ENCODE measurements at regions not wholly inside any gene's neighbourhood (a gene's known extent, or its start where the extent isn't known, plus 50 kb on each side); places are given as distances from the start of the nearest gene placed in this dataset.

- Histone ChIP-seq H3K27ac (ENCODE audit: low read length, poor library complexity, severe bottlenecking) (no peak overlapping the region), H4K8ac (ENCODE audit: low read length) (no peak overlapping the region)
These were observed 582.8 kb downstream of the PDCD6IP start for GRCh38 chr3:34381243-34381642.

GRCh38 chr3:34382859-34383258, 584.4 kb downstream of the PDCD6IP start:
- H4K8ac ChIP-seq (ENCODE audit: low read length), result no peak overlapping the region
- H3K4me2 ChIP-seq (ENCODE audit: low read length, poor library complexity, severe bottlenecking), result no peak overlapping the region
- no peak overlapping the region for H3K4ac ChIP-seq (ENCODE audit: low read depth in 1 of 2, low read length in 2 of 2)
- H2BK5ac ChIP-seq (ENCODE audit: low read depth, low read length, poor library complexity, severe bottlenecking), result no peak overlapping the region
- H3K4me3 ChIP-seq (ENCODE audit: insufficient read depth in 1 of 2, low read depth in 1 of 2, low read length in 2 of 2), result no peak overlapping the region
- H3K4me1 ChIP-seq (ENCODE audit: control insufficient read depth, insufficient read depth, low read depth, low read length), result no peaks in the 10 kb centered on the region
- no peaks in the 10 kb centered on the region for H3K79me1 ChIP-seq (replicated peaks; ENCODE audit: low read length, poor library complexity, severe bottlenecking)
- H3K9me3 ChIP-seq (ENCODE audit: control insufficient read depth, low read length), result no peaks in the 10 kb centered on the region
- H2AFZ ChIP-seq (ENCODE audit: low read depth, low read length), result no peak overlapping the region
- H2BK120ac ChIP-seq (ENCODE audit: low read depth, low read length), result no peak overlapping the region
- H3K36me3 ChIP-seq (ENCODE audit: control insufficient read depth in 1 of 2, insufficient read depth in 2 of 2, low read depth in 1 of 2, low read length in 2 of 2), result no peaks in the 10 kb centered on the region
- no peak overlapping the region for H2BK12ac ChIP-seq (ENCODE audit: low read length in 2 of 2)
- no peak overlapping the region for H2BK15ac ChIP-seq (ENCODE audit: low read depth, poor library complexity, severe bottlenecking)
- H4K91ac ChIP-seq (ENCODE audit: low read length), result no peak overlapping the region
- H2AK5ac ChIP-seq (ENCODE audit: low read length, severe bottlenecking), result no peak overlapping the region
- H3K14ac ChIP-seq (ENCODE audit: low read length in 2 of 2), result no peak overlapping the region
- 91% methylated on average over 3 of the region's 3 CpGs for WGBS
- no peak overlapping the region for H3K27ac ChIP-seq (ENCODE audit: low read length, poor library complexity, severe bottlenecking)
- H3K18ac ChIP-seq (ENCODE audit: low read depth in 1 of 2, low read length in 2 of 2), result no peak overlapping the region
- H3K27me3 ChIP-seq (ENCODE audit: control insufficient read depth in 1 of 2, insufficient read depth in 1 of 2, low read length in 2 of 2), result no peaks in the 10 kb centered on the region
- no peak overlapping the region for H3K9ac ChIP-seq (ENCODE audit: low read length)
- no peak overlapping the region for H3K23ac ChIP-seq (ENCODE audit: low read length in 2 of 2)
- no peak for DNase-seq

More at GRCh38 chr3:34381243-34381642, 582.8 kb downstream of the PDCD6IP start:
- Histone ChIP-seq H2AFZ (ENCODE audit: low read depth, low read length) (no peak overlapping the region), H3K18ac (ENCODE audit: low read depth in 1 of 2, low read length in 2 of 2) (no peak overlapping the region), H2BK12ac (ENCODE audit: low read length in 2 of 2) (no peak overlapping the region), H2AK5ac (ENCODE audit: low read length, severe bottlenecking) (no peak overlapping the region), H3K4me1 (ENCODE audit: control insufficient read depth, insufficient read depth, low read depth, low read length) (peaks cover 2% of the 10 kb centered on the region), H3K4ac (ENCODE audit: low read depth in 1 of 2, low read length in 2 of 2) (no peak overlapping the region), H3K9me3 (ENCODE audit: control insufficient read depth, low read length) (no peaks in the 10 kb centered on the region), H3K36me3 (ENCODE audit: control insufficient read depth in 1 of 2, insufficient read depth in 2 of 2, low read depth in 1 of 2, low read length in 2 of 2) (no peaks in the 10 kb centered on the region), H3K4me3 (ENCODE audit: insufficient read depth in 1 of 2, low read depth in 1 of 2, low read length in 2 of 2) (no peak overlapping the region), H4K91ac (ENCODE audit: low read length) (no peak overlapping the region), H3K4me2 (ENCODE audit: low read length, poor library complexity, severe bottlenecking) (no peak overlapping the region), H2BK5ac (ENCODE audit: low read depth, low read length, poor library complexity, severe bottlenecking) (no peak overlapping the region), H3K9ac (ENCODE audit: low read length) (no peak overlapping the region), H3K14ac (ENCODE audit: low read length in 2 of 2) (no peak overlapping the region), H3K79me1 (replicated peaks; ENCODE audit: low read length, poor library complexity, severe bottlenecking) (no peaks in the 10 kb centered on the region), H2BK120ac (ENCODE audit: low read depth, low read length) (no peak overlapping the region), H3K23ac (ENCODE audit: low read length in 2 of 2) (no peak overlapping the region), H3K27me3 (ENCODE audit: control insufficient read depth in 1 of 2, insufficient read depth in 1 of 2, low read length in 2 of 2) (no peaks in the 10 kb centered on the region), H2BK15ac (ENCODE audit: low read depth, poor library complexity, severe bottlenecking) (no peak overlapping the region)
- DNase-seq, result no peak

DNA sequence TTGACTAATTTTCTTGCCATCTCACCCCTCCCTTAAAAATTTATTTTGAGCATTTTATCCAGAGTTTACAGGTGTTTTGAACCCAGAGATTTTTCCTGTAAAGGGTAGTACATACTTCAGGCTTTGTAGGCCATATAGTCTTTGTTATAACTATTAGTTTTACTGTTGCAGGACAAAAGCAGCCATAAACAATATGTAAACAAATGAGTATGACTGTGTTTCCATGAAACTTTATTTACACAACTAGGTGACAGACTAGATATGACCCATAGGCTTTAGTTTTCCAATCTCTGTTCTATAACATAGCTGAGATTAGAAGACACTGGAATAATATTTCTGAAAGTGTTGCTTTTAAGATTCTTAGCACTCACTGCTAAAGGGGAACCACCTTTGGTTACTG, 587.9 kb downstream of the PDCD6IP start:
- H3K79me1 ChIP-seq (replicated peaks; ENCODE audit: low read length, poor library complexity, severe bottlenecking), result no peaks in the 10 kb centered on the region
- no peak overlapping the region for H2AK5ac ChIP-seq (ENCODE audit: low read length, severe bottlenecking)
- no peak overlapping the region for H2BK5ac ChIP-seq (ENCODE audit: low read depth, low read length, poor library complexity, severe bottlenecking)
- H3K23ac ChIP-seq (ENCODE audit: low read length in 2 of 2), result no peak overlapping the region
- no peak overlapping the region for H2BK120ac ChIP-seq (ENCODE audit: low read depth, low read length)
- no peak overlapping the region for H3K4ac ChIP-seq (ENCODE audit: low read depth in 1 of 2, low read length in 2 of 2)
- no peak overlapping the region for H3K18ac ChIP-seq (ENCODE audit: low read depth in 1 of 2, low read length in 2 of 2)
- H3K14ac ChIP-seq (ENCODE audit: low read length in 2 of 2), result no peak overlapping the region
- no peak overlapping the region for H2BK15ac ChIP-seq (ENCODE audit: low read depth, poor library complexity, severe bottlenecking)
- no peak overlapping the region for H2AFZ ChIP-seq (ENCODE audit: low read depth, low read length)
- no peak overlapping the region for H2BK12ac ChIP-seq (ENCODE audit: low read length in 2 of 2)
- H3K4me2 ChIP-seq (ENCODE audit: low read length, poor library complexity, severe bottlenecking), result no peak overlapping the region
- H4K8ac ChIP-seq (ENCODE audit: low read length), result no peak overlapping the region
- no peaks in the 10 kb centered on the region for H3K9me3 ChIP-seq (ENCODE audit: control insufficient read depth, low read length)
- no peaks in the 10 kb centered on the region for H3K4me1 ChIP-seq (ENCODE audit: control insufficient read depth, insufficient read depth, low read depth, low read length)
- H3K27me3 ChIP-seq (ENCODE audit: control insufficient read depth in 1 of 2, insufficient read depth in 1 of 2, low read length in 2 of 2), result no peaks in the 10 kb centered on the region
- H3K36me3 ChIP-seq (ENCODE audit: control insufficient read depth in 1 of 2, insufficient read depth in 2 of 2, low read depth in 1 of 2, low read length in 2 of 2), result no peaks in the 10 kb centered on the region
- H3K27ac ChIP-seq (ENCODE audit: low read length, poor library complexity, severe bottlenecking), result no peak overlapping the region
- no peak overlapping the region for H4K91ac ChIP-seq (ENCODE audit: low read length)
- H3K4me3 ChIP-seq (ENCODE audit: insufficient read depth in 1 of 2, low read depth in 1 of 2, low read length in 2 of 2), result no peak overlapping the region
- H3K9ac ChIP-seq (ENCODE audit: low read length), result no peak overlapping the region
- DNase-seq, result no peak

DNA sequence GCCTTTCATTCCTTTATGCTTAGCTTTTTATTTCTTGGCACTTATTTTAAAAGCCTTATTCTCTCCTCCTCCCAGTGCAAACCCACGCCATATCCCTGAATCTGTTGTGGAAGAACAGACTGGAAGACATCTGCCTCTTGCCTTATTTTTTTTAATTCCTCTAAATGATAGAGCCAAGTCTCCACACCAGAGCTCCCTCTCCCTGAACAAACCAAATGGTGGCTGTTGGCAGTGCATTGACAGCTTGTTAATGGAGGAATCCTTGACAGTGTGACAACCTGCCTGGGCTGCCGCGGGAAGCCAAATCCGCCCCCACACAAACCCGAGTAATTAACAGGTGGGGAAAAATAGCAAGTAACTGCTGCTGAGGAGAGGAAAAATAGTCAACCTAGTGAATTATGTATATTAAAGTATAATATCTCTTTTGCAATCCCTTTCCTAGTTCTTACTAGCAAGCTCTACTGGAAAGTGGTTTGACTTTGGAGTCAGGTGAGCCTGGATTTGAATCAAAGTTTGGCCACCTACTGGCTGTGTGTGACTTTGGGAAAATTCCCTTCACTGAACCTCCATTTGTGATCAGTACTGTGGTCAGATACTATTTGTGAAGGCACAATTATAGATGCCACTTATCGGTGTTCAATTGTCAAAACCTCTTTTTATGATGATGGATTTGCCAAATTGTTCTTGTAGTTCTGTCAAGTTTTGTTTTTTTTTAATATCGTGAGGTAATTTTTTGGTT, 589.6 kb downstream of the PDCD6IP start:
- 89% methylated on average over 6 of the region's 7 CpGs for WGBS
- Histone ChIP-seq H3K9me3 (ENCODE audit: control insufficient read depth, low read length) (no peaks in the 10 kb centered on the region), H2BK12ac (ENCODE audit: low read length in 2 of 2) (no peak overlapping the region), H3K23ac (ENCODE audit: low read length in 2 of 2) (no peak overlapping the region), H3K27me3 (ENCODE audit: control insufficient read depth in 1 of 2, insufficient read depth in 1 of 2, low read length in 2 of 2) (no peaks in the 10 kb centered on the region), H2BK15ac (ENCODE audit: low read depth, poor library complexity, severe bottlenecking) (no peak overlapping the region), H3K4me2 (ENCODE audit: low read length, poor library complexity, severe bottlenecking) (no peak overlapping the region), H3K79me1 (replicated peaks; ENCODE audit: low read length, poor library complexity, severe bottlenecking) (no peaks in the 10 kb centered on the region), H3K4ac (ENCODE audit: low read depth in 1 of 2, low read length in 2 of 2) (no peak overlapping the region), H3K4me3 (ENCODE audit: insufficient read depth in 1 of 2, low read depth in 1 of 2, low read length in 2 of 2) (no peak overlapping the region), H3K4me1 (ENCODE audit: control insufficient read depth, insufficient read depth, low read depth, low read length) (no peaks in the 10 kb centered on the region), H3K14ac (ENCODE audit: low read length in 2 of 2) (no peak overlapping the region), H3K9ac (ENCODE audit: low read length) (no peak overlapping the region), H2AFZ (ENCODE audit: low read depth, low read length) (no peak overlapping the region), H3K27ac (ENCODE audit: low read length, poor library complexity, severe bottlenecking) (no peak overlapping the region), H2BK120ac (ENCODE audit: low read depth, low read length) (no peak overlapping the region), H2AK5ac (ENCODE audit: low read length, severe bottlenecking) (no peak overlapping the region), H4K91ac (ENCODE audit: low read length) (no peak overlapping the region), H2BK5ac (ENCODE audit: low read depth, low read length, poor library complexity, severe bottlenecking) (no peak overlapping the region), H4K8ac (ENCODE audit: low read length) (no peak overlapping the region), H3K36me3 (ENCODE audit: control insufficient read depth in 1 of 2, insufficient read depth in 2 of 2, low read depth in 1 of 2, low read length in 2 of 2) (no peaks in the 10 kb centered on the region), H3K18ac (ENCODE audit: low read depth in 1 of 2, low read length in 2 of 2) (no peak overlapping the region)
- no peak for DNase-seq

All from mesenchymal stem cell (in vitro differentiated cells and primary cell).